ENCODE measurements at regions not wholly inside any gene's neighbourhood (a gene's known extent, or its start where the extent isn't known, plus 50 kb on each side); places are given as distances from the start of the nearest gene placed in this dataset.

DNA sequence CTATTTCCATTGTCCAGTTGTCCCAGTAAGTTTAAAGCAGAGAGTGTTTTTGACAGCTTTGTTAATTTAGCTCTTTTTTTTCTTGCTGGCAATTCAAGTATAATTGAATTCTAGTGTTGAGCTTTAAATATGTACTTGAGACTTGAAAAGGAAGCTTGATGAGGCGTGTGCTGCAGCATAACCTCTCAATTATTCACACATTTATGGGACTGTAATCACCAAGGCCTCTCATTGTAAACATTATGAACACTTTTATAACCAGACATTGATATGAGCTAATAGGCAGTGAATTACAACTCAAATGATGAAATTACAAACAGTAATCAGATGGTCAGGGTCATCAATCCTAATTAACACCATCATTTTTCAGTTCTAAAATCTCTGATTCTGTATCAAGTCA, 378.0 kb upstream of the DDHD1 start:
- intact Hi-C loops (cut with micrococcal nuclease) = loop anchor here (5.0 to 10.0 kb wide), 2 partner anchors 204 to 894 kb away; no protein-coding TSS in a partner anchor
- H3K9me3 ChIP-seq (ENCODE audit: low read length) = no peaks in the 10 kb centered on the region
- H3K79me2 ChIP-seq (ENCODE audit: low read length) = no peaks in the 10 kb centered on the region
- peaks cover 35% of the 10 kb centered on the region for H3K4me1 ChIP-seq (ENCODE audit: insufficient read depth, low read length)
- CTCF ChIA-PET = interaction anchor here (1.0 kb wide), 1 partner anchor 817 kb away, joined by 3 read pairs; no protein-coding TSS in a partner anchor
- no TSS peak for BruUV-seq (replicated peaks)
- no peak overlapping the region for H3K4me3 ChIP-seq (ENCODE audit: low read length)
- 0 out of 2 replicates have a peak, but pooled peaks cover 3% of the 10 kb centered on the region for H3K9me2 ChIP-seq (replicated peaks; ENCODE audit: low read length)
- H3K27me3 ChIP-seq (ENCODE audit: low read length) = no peaks in the 10 kb centered on the region
- peak; percentile 14; the same call in 1 of the 2 replicates for ATAC-seq
- H3K9ac ChIP-seq (ENCODE audit: low read length) = no peak overlapping the region
- no peak overlapping the region for H3K4me2 ChIP-seq (ENCODE audit: low read length)
- H4K20me1 ChIP-seq (ENCODE audit: low read length) = no peaks in the 10 kb centered on the region
- DNase-seq = peak; percentile 12
- H3F3A ChIP-seq (ENCODE audit: low read length, unreplicated experiment) = no peaks in the 10 kb centered on the region
- no peaks in the 10 kb centered on the region for H3K36me3 ChIP-seq (ENCODE audit: low read depth, low read length)
- POLR2A ChIA-PET (ENCODE audit: unreplicated experiment) = interaction anchor here (0.5 kb wide), 3 partner anchors 72 to 1487 kb away, joined by 4 to 11 read pairs (median 4); no protein-coding TSS in a partner anchor
- TF ChIP-seq EZH2phosphoT487 (IDR thresholded peaks at IDR 0.05; ENCODE audit: borderline replicate concordance, low read length) = no peak
- no peak for TF ChIP-seq EZH2 (IDR thresholded peaks at IDR 0.05; ENCODE audit: low read length, unreplicated experiment)
- TF ChIP-seq, protein P1, sequence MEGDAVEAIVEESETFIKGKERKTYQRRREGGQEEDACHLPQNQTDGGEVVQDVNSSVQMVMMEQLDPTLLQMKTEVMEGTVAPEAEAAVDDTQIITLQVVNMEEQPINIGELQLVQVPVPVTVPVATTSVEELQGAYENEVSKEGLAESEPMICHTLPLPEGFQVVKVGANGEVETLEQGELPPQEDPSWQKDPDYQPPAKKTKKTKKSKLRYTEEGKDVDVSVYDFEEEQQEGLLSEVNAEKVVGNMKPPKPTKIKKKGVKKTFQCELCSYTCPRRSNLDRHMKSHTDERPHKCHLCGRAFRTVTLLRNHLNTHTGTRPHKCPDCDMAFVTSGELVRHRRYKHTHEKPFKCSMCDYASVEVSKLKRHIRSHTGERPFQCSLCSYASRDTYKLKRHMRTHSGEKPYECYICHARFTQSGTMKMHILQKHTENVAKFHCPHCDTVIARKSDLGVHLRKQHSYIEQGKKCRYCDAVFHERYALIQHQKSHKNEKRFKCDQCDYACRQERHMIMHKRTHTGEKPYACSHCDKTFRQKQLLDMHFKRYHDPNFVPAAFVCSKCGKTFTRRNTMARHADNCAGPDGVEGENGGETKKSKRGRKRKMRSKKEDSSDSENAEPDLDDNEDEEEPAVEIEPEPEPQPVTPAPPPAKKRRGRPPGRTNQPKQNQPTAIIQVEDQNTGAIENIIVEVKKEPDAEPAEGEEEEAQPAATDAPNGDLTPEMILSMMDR (conservative IDR thresholded peaks at IDR 0.05; ENCODE audit: low read depth, low read length) = no peak
- H3K27ac ChIP-seq (ENCODE audit: low read length) = no peak overlapping the region
- 0 out of 2 replicates have a peak overlapping the region, but pooled peaks have one; percentile 6 for H2AFZ ChIP-seq (ENCODE audit: low read length)

DNA sequence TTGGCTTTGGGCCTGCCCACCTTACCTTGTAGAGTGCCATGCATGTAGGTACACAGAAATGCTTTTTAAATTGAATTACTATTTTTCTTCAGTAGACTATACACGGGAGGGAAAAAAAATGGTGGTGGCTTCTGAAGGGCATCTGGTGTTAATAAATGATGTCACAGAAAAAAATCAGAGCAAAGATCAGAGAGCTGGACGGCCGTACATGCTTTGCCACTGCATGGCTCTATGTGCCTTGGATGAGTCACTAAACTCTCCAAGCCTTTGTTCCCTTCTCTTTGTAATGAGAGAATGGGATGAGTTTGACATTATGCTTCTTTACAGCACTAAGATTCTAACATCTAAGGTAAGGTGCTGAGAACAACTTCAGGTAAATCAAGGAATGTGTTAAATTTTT, 376.4 kb upstream of the DDHD1 start:
- Histone ChIP-seq H3K27ac (ENCODE audit: low read length) (no peak overlapping the region), H2AFZ (ENCODE audit: low read length) (no peak overlapping the region), H3K4me2 (ENCODE audit: low read length) (no peak overlapping the region), H3K9me3 (ENCODE audit: low read length) (no peaks in the 10 kb centered on the region), H3K9me2 (replicated peaks; ENCODE audit: low read length) (0 out of 2 replicates have a peak, but pooled peaks cover 3% of the 10 kb centered on the region), H3F3A (ENCODE audit: low read length, unreplicated experiment) (no peaks in the 10 kb centered on the region), H3K27me3 (ENCODE audit: low read length) (no peaks in the 10 kb centered on the region), H3K36me3 (ENCODE audit: low read depth, low read length) (no peaks in the 10 kb centered on the region), H4K20me1 (ENCODE audit: low read length) (no peaks in the 10 kb centered on the region), H3K4me3 (ENCODE audit: low read length) (no peak overlapping the region), H3K79me2 (ENCODE audit: low read length) (no peaks in the 10 kb centered on the region), H3K4me1 (ENCODE audit: insufficient read depth, low read length) (peaks cover 22% of the 10 kb centered on the region), H3K9ac (ENCODE audit: low read length) (no peak overlapping the region)
- intact Hi-C loops (cut with micrococcal nuclease) = no loop called here
- ChIA-PET CTCF (no interaction called here), POLR2A (ENCODE audit: unreplicated experiment) (no interaction called here)
- TF ChIP-seq, protein P1 (conservative IDR thresholded peaks at IDR 0.05; ENCODE audit: low read depth, low read length) = no peak
- no peak for TF ChIP-seq EZH2phosphoT487 (IDR thresholded peaks at IDR 0.05; ENCODE audit: borderline replicate concordance, low read length)
- no peak for TF ChIP-seq EZH2 (IDR thresholded peaks at IDR 0.05; ENCODE audit: low read length, unreplicated experiment)
- no peak for DNase-seq
- BruUV-seq (replicated peaks) = no TSS peak
- ATAC-seq = no peak

DNA sequence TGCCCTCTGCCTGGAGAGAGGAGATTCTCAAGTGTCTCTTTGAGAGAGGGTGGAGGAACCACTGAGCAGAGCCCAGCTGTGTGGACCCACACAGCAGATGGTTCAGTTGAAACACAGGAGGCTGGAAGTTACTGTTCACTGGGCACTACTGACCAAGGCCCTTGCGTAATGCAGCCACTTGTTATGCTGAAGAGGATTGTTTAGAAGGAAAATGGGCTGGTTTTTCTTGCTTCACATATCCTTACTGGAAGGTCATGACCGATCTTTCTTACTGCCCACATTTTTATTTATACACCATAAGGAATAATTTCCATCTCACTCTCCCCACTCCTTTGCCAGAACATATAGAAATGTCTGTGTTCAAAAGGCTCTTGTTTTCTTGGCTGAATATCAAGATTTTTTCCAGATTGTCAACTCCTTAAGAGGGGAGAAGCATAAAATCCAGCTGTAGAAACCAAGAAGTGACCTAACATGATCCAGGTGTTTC, 375.1 kb upstream of the DDHD1 start:
- Histone ChIP-seq H3K27ac (ENCODE audit: low read length) (no peak overlapping the region), H3F3A (ENCODE audit: low read length, unreplicated experiment) (no peaks in the 10 kb centered on the region), H3K9ac (ENCODE audit: low read length) (no peak overlapping the region), H3K27me3 (ENCODE audit: low read length) (no peaks in the 10 kb centered on the region), H3K9me3 (ENCODE audit: low read length) (no peaks in the 10 kb centered on the region), H3K79me2 (ENCODE audit: low read length) (no peaks in the 10 kb centered on the region), H3K4me2 (ENCODE audit: low read length) (no peak overlapping the region), H3K36me3 (ENCODE audit: low read depth, low read length) (no peaks in the 10 kb centered on the region), H2AFZ (ENCODE audit: low read length) (no peak overlapping the region), H3K9me2 (replicated peaks; ENCODE audit: low read length) (0 out of 2 replicates have a peak, but pooled peaks cover 3% of the 10 kb centered on the region), H4K20me1 (ENCODE audit: low read length) (no peaks in the 10 kb centered on the region), H3K4me1 (ENCODE audit: insufficient read depth, low read length) (peaks cover 15% of the 10 kb centered on the region; the same call in 1 of the 2 replicates), H3K4me3 (ENCODE audit: low read length) (no peak overlapping the region)
- TF ChIP-seq EZH2 (IDR thresholded peaks at IDR 0.05; ENCODE audit: low read length, unreplicated experiment) (no peak), EZH2phosphoT487 (IDR thresholded peaks at IDR 0.05; ENCODE audit: borderline replicate concordance, low read length) (no peak)
- TF ChIP-seq, protein P1 (conservative IDR thresholded peaks at IDR 0.05; ENCODE audit: low read depth, low read length) = no peak
- no TSS peak for BruUV-seq (replicated peaks)
- ATAC-seq (no peak), DNase-seq (no peak)
- intact Hi-C loops (cut with micrococcal nuclease) = no loop called here
- ChIA-PET CTCF (no interaction called here), POLR2A (ENCODE audit: unreplicated experiment) (no interaction called here)

Measured in PC-3 (cell line).